Urinary bladder (tissue), 3 donors: ENCODE measurements at regions not wholly inside any gene's neighbourhood (a gene's known extent, or its start where the extent isn't known, plus 50 kb on each side); places are given as distances from the start of the nearest gene placed in this dataset.

Experiments
- DNase-seq: peaks from one replicate; pipeline ENCODE4 v3.0.0-alpha.2; 2015; ENCODE audit errors: extremely low spot score
- H3K27ac ChIP-seq: one replicate; pipeline ENCODE4 v1.5.1; 2013; ENCODE audit warnings: low read depth, mild to moderate bottlenecking, moderate library complexity
- H3K36me3 ChIP-seq: one replicate; pipeline ENCODE4 v1.6.1; 2013; ENCODE audit warnings: mild to moderate bottlenecking, moderate library complexity; ENCODE audit not compliant: insufficient read depth
- H3K4me1 ChIP-seq: one replicate; pipeline ENCODE4 v1.6.1; 2013; ENCODE audit warnings: mild to moderate bottlenecking, moderate library complexity; ENCODE audit not compliant: insufficient read depth
- H3K4me3 ChIP-seq: one replicate; pipeline ENCODE4 v1.5.1; 2013; ENCODE audit warnings: low read depth, low read length
- WGBS: extraction: QIAGEN DNeasy Blood & Tissue Kit; methylation state at CpG from one replicate; pipeline ENCODE4 v1.1.7; 2013; 5-methylcytosine and 5-hydroxymethylcytosine counted together
- donor health status: healthy with polysubstance abuse.
- donor health status: healthy.

GRCh38 chr2:208545403-208546042 lies 138.9 kb downstream of the PTH2R start:
- Histone ChIP-seq H3K27ac (no peak overlapping the region), H3K4me3 (no peak overlapping the region), H3K36me3 (no peaks in the 10 kb centered on the region), H3K4me1 (no peaks in the 10 kb centered on the region)
- 40% methylated on average over 4 of the region's 4 CpGs for WGBS
- DNase-seq = no peak

DNA sequence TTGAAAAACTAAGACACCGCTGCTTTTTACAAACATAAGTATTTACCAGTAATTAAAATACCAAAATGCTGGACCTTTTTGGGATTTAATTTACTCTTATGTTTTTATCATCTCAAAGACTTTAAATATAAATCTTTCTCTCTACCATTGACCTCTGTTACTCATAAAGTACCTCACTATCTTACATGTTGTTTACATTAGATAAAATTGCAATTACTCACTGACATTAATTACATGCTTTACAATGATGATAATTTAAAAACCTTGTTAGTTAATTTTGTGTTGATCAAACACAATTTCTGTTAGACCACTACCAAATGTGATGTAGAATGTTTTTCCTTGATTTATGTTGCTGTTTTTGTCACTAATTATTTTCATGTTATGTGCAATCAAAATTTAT lies 139.5 kb downstream of the PTH2R start:
- no peak for DNase-seq

GRCh38 chr2:208546860-208547650 lies 140.5 kb downstream of the PTH2R start:
- no peaks in the 10 kb centered on the region for H3K36me3 ChIP-seq
- 69% methylated on average over 4 of the region's 4 CpGs for WGBS
- no peak overlapping the region for H3K27ac ChIP-seq
- H3K4me3 ChIP-seq = no peak overlapping the region
- DNase-seq = no peak
- H3K4me1 ChIP-seq = no peaks in the 10 kb centered on the region

More for the DNA sequence above, 139.5 kb downstream of the PTH2R start:
- no peaks in the 10 kb centered on the region for H3K4me1 ChIP-seq
- no peak overlapping the region for H3K4me3 ChIP-seq
- 34% methylated on average over 1 of the region's 1 CpG for WGBS
- no peak overlapping the region for H3K27ac ChIP-seq
- H3K36me3 ChIP-seq = no peaks in the 10 kb centered on the region

DNA sequence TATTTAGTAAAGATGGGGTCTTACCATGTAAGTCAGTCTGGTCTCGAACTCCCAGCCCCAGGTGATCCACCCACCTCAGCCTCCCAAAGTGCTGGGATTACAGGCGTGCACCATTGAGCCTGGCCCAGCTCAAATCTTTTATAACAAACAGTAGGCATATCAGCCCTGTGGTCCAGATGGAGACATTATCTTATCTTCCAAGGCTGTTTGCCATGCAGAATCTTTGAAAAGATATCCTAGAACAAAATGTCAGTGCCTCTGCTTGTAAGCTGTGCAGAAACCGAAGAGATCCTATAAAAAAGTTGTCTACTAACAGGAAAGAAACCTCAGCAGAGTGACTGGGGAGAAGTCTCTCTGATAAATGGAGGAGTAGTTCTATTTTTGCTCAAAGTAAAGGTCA lies 142.1 kb downstream of the PTH2R start:
- no peaks in the 10 kb centered on the region for H3K36me3 ChIP-seq
- no peaks in the 10 kb centered on the region for H3K4me1 ChIP-seq
- 49% methylated on average over 3 of the region's 3 CpGs for WGBS
- H3K27ac ChIP-seq = no peak overlapping the region
- no peak for DNase-seq
- no peak overlapping the region for H3K4me3 ChIP-seq

GRCh38 chr2:208549546-208550158 lies 143.1 kb downstream of the PTH2R start:
- no peak overlapping the region for H3K4me3 ChIP-seq
- no peaks in the 10 kb centered on the region for H3K4me1 ChIP-seq
- no peaks in the 10 kb centered on the region for H3K36me3 ChIP-seq
- H3K27ac ChIP-seq = no peak overlapping the region
- 83% methylated on average over 1 of the region's 1 CpG for WGBS
- no peak for DNase-seq

DNA sequence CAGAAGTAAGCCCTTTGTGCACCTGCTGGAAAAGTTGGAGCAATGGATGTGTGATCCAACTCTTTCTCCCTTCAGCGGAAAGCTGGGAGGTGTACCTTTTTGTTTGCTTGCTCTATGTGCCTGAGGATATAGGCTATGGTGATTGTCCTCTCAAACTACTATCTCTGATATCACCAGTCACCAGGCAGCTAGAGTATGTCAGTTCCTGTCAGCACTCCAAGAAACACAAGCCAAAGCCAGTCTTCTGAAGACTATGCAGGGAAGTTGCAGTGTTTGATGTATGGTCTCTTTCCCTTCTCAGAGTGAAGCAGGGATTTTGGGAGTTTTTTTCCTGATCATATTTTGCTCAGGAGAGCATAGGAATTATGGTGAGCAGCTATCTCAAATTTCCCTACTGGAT lies 146.4 kb downstream of the PTH2R start:
- Histone ChIP-seq H3K36me3 (no peaks in the 10 kb centered on the region), H3K27ac (no peak overlapping the region), H3K4me1 (no peaks in the 10 kb centered on the region), H3K4me3 (no peak overlapping the region)
- DNase-seq = no peak
- 94% methylated on average over 1 of the region's 1 CpG for whole genome bisulfite sequencing

- WGBS = 39% methylated on average over 3 of the region's 3 CpGs
- H3K27ac ChIP-seq = no peak overlapping the region
- no peak for DNase-seq
- H3K4me3 ChIP-seq = no peak overlapping the region
- H3K4me1 ChIP-seq = no peaks in the 10 kb centered on the region
- no peaks in the 10 kb centered on the region for H3K36me3 ChIP-seq
Measured at GRCh38 chr2:208556983-208557484, 150.4 kb downstream of the PTH2R start.

DNA sequence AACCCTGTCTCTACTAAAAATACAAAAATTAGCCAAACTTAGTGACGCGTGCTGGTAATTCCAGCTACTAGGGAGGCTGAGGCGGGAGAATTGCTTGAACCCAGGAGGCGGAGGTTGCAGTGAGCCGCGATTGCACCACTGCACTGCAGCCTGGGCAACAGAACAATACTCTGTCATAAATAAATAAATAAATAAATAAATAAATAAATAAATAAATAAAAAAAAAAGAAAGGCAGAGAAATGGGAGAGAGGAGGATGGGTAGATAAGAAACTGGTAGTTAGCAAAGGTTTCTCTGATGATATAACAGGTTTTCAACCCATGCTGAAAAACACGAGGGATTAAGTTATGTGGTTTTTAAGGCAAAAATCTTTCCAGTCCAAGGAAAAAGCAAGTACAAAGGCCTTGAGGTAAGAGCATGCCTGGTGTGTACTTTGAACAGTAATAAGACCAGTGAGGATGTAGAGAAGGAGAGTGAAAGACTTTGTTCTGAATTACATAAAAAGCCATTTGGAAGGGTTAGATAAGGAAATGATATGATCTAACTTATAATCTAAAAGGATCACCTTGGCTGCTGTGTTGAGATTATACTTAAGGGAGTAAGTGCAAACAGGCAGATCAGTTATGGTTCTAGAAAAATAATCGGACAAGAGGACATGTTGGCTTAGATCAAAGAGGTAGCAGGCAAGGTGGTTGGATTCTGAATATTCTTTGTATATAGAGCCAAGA lies 159.3 kb downstream of the PTH2R start:
- H3K4me3 ChIP-seq = no peak overlapping the region
- no peak overlapping the region for H3K27ac ChIP-seq
- no peaks in the 10 kb centered on the region for H3K36me3 ChIP-seq
- 94% methylated on average over 8 of the region's 8 CpGs for WGBS
- H3K4me1 ChIP-seq = no peaks in the 10 kb centered on the region
- no peak for DNase-seq

- no peak overlapping the region for H3K27ac ChIP-seq
Measured at GRCh38 chr2:208568203-208568602, 161.6 kb downstream of the PTH2R start.

DNA sequence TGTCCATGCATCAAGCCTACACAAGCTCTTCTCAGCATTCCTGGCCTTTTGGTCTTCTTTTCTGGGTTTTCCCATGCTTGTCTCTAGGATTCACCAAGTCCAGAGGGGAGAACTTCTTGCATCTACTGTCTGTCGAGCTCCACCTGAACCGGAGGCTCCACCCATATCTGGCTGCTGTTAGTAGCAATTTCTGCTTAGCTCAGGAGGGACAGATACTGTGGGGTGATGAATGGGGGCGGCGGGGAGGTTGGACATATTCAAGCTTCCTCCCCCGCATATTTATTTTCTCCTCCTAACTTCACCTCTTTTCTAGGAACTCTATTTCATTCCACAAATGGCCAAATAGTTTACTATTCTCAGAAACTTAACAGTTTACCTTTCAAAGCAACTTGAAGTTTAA lies 163.5 kb downstream of the PTH2R start:
- Histone ChIP-seq H3K36me3 (no peaks in the 10 kb centered on the region), H3K27ac (no peak overlapping the region), H3K4me1 (no peaks in the 10 kb centered on the region), H3K4me3 (no peak overlapping the region)
- DNase-seq = no peak
- WGBS = 92% methylated on average over 5 of the region's 5 CpGs

More at GRCh38 chr2:208568203-208568602, 161.6 kb downstream of the PTH2R start:
- no peak for DNase-seq
- no peak overlapping the region for H3K4me3 ChIP-seq
- 69% methylated on average over 3 of the region's 3 CpGs for WGBS
- H3K4me1 ChIP-seq = no peaks in the 10 kb centered on the region
- H3K36me3 ChIP-seq = no peaks in the 10 kb centered on the region

DNA sequence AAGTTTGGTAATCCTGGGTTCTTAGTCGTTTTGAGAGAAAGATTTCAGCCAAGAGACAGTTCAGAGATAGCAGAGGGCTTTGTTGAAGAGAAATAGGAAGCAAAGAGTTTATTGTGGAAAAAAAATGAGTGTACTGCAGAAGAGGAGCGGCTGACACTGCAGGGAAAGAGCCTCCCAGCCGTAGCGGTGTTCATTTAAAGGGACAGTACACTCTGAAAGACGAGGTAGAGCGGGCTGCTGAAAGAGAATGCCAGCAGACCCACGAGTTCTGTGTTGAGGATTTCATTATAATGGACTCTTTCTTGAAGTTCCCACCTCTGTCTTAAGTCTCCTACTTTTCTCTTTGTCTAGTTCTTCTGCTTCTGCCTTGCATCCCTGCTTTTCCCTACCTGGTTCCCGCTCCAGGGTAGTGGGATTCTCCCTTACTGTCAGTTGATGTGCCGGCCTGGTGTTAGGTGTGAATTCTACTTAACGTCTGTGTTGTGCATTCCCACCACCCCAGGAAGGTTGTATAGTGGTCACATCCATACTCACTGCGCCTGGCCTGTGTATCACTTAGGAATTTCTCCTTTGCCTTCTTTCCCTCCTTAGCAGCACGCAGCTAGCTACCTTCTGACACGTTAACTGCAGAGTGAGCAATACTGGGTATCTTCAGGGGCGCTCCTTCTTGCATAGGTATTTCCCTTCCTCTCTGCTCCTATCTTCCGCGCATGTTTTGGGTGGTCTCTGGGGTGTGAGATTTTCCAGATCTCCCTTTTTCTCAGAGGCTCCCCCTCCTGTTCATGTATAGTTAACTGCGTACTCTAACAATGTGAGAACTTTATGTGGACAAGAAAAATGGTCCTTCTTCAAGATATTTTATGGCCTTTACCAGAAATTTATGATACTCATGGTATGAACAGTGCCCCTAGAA lies 164.5 kb downstream of the PTH2R start:
- no peaks in the 10 kb centered on the region for H3K36me3 ChIP-seq
- no peak for DNase-seq
- 49% methylated on average over 17 of the region's 17 CpGs for WGBS
- no peak overlapping the region for H3K27ac ChIP-seq
- no peaks in the 10 kb centered on the region for H3K4me1 ChIP-seq
- no peak overlapping the region for H3K4me3 ChIP-seq

DNA sequence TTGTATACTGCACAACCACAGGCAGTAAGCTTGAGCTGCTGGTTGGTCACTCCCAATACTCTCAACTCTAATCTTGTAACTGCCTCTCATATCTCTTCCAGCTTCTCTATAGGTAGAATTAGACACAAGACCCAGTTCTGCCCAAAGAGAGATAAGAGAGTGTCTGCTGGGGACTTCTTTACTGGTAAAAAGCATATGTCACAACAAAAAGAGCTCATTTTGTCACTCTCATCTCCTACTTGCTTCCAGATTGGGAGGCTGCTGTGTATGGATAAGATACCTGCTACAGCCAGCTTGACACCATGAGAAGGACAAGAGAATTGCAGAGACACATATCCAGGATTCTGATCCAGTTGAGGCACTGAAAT lies 165.2 kb downstream of the PTH2R start:
- H3K36me3 ChIP-seq = no peaks in the 10 kb centered on the region
- H3K4me1 ChIP-seq = no peaks in the 10 kb centered on the region
- no peak overlapping the region for H3K27ac ChIP-seq
- no peak for DNase-seq
- no peak overlapping the region for H3K4me3 ChIP-seq

DNA sequence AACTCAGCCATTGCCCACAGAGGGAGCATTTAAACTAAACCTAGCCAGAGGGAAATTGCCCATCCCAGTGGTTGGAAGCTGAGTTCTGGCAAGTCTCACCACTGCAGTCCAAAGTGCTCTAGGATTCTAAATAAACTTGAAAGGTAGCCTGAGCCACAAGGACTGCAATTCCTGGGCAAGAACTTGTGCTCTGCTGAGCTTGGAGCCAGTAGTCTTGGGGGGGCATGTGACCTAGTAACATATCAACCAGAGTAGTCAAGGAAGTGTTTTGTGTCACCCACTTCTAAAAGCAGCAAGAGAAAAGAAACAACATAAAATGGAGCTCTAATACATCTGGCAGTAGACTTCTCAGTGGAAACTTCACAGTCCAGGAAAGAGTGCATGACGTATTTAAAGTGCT lies 167.0 kb downstream of the PTH2R start:
- Histone ChIP-seq H3K36me3 (no peaks in the 10 kb centered on the region), H3K4me3 (no peak overlapping the region), H3K27ac (no peak overlapping the region), H3K4me1 (no peaks in the 10 kb centered on the region)
- no peak for DNase-seq
- WGBS = 29% methylated on average over 1 of the region's 1 CpG
